Bronchial epithelial cell (primary cell): ENCODE measurements at regions not wholly inside any gene's neighbourhood (a gene's known extent, or its start where the extent isn't known, plus 50 kb on each side); places are given as distances from the start of the nearest gene placed in this dataset.
A peak's percentile ranks its signal among the peaks of the same experiment; 100 is the strongest.

ENCODE experiments used
- DNase-seq: peaks from one replicate; pipeline ENCODE4 v3.0.0-alpha.2; 2010; ENCODE audit warnings: low read depth
- FAIRE-seq: peaks from 2 replicates; lab custom pipeline; 2011; peaks lifted over from hg19 to GRCh38; lab: Jason Lieb, UNC
- H3K27me3 ChIP-seq: 2 replicates; pipeline ENCODE4 v1.5.1; 2011; ENCODE audit warnings: low read length; ENCODE audit not compliant: control insufficient read depth, insufficient read depth
- H3K36me3 ChIP-seq: 2 replicates; pipeline ENCODE4 v1.5.1; 2011; ENCODE audit warnings: low read length; ENCODE audit not compliant: control insufficient read depth, insufficient read depth
- H3K4me3 ChIP-seq: 2 replicates; pipeline ENCODE4 v1.5.1; 2011; ENCODE audit warnings: mild to moderate bottlenecking, low read depth, low read length, control low read depth
- CTCF ChIP-seq: IDR thresholded peaks from 2 replicates; pipeline ENCODE4 v1.5.1; 2011; ENCODE audit warnings: mild to moderate bottlenecking, moderate library complexity, low read length, control low read depth, inconsistent platforms; ENCODE audit not compliant: insufficient read depth, severe bottlenecking

DNA sequence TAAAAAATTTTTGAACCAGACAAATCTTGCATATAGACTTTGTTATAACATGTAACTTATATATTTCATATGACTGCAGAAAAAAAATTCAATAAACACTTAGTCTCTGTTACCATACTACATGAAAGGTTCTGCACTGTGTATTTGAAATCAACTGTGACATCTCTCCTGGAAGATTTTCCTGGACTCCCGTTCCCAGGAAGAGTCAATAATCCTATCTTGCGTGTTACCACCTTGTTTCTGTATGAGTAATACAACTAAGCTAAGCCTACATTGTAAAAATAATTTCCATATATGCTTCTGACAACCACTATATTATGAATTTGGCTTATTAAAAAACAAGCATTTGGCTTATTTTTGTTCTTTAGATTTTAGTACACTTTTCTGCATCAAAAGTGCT lies 665.6 kb upstream of the SOX9 start:
- H3K27me3 ChIP-seq, result no peaks in the 10 kb centered on the region
- no peaks in the 10 kb centered on the region for H3K36me3 ChIP-seq
- no peak overlapping the region for H3K4me3 ChIP-seq
- FAIRE-seq (no peak), DNase-seq (peak; percentile 29)
- no peak for TF ChIP-seq CTCF

- Histone ChIP-seq H3K4me3 (no peak overlapping the region), H3K27me3 (no peaks in the 10 kb centered on the region), H3K36me3 (no peaks in the 10 kb centered on the region)
- peak; percentile 98 for DNase-seq
- no peak for TF ChIP-seq CTCF
- peak; percentile 28 for FAIRE-seq
These were observed 662.5 kb upstream of the SOX9 start for GRCh38 chr17:71458322-71458721.

DNA sequence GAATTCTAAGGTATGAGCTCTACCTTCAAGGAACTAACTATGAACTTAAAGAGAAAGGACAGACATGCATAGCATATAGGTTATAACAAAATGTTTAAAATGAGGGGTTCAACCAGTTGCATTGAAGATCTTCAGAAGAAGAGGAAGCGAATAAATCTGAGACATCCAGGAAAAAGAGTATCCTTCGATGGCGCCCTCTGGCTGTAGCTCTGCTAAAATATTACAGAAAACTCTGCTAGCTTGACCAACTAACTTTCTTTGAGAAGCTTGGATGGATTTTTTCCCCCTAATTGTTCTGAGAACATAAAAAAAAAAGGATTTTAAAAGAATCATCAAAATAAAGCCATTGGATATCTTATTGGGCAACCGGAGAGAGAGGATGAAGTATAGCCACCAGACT lies 659.9 kb upstream of the SOX9 start:
- TF ChIP-seq CTCF, result peak; percentile 23
- no peak for FAIRE-seq
- DNase-seq, result peak; percentile 28
- H3K36me3 ChIP-seq, result no peaks in the 10 kb centered on the region
- no peak overlapping the region for H3K4me3 ChIP-seq
- no peaks in the 10 kb centered on the region for H3K27me3 ChIP-seq

DNA sequence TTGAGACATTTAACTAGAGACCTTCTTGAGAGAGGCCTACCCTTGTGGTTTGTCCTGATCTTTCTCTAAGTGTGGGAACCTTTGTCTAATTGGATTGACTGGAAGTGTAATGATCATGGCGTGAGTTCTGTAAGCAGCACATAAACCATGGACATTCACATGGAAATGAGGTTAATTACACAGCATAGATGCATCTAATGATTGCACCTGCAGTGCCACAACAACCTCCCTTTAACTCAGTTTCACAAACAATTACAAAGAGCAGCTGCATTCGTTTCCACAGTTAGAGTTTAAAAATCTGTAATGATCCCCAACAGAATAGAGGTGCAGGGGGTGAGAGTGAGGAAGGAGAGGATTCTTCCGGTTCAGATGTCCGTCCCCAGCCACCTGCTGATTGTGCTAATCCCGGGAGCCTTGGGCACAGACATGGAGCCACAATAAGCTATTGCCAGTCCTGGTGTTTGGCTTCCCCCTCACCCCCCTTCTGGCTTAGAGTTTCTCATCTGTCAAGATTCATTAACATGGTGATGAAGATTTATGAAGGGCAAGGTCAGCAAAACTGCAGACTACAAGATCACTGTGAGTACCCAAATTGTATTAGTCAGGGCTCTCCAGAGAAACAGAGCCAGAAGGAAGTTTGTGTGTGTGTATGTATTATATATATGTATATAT lies 659.2 kb upstream of the SOX9 start:
- no peak for TF ChIP-seq CTCF
- Histone ChIP-seq H3K27me3 (no peaks in the 10 kb centered on the region), H3K4me3 (no peak overlapping the region), H3K36me3 (no peaks in the 10 kb centered on the region)
- DNase-seq (no peak), FAIRE-seq (peak; percentile 50)

GRCh38 chr17:71464241-71464640 lies 656.6 kb upstream of the SOX9 start:
- no peaks in the 10 kb centered on the region for H3K27me3 ChIP-seq
- no peak for TF ChIP-seq CTCF
- DNase-seq (peak; percentile 41), FAIRE-seq (no peak)
- H3K4me3 ChIP-seq, result no peak overlapping the region
- H3K36me3 ChIP-seq, result no peaks in the 10 kb centered on the region

DNA sequence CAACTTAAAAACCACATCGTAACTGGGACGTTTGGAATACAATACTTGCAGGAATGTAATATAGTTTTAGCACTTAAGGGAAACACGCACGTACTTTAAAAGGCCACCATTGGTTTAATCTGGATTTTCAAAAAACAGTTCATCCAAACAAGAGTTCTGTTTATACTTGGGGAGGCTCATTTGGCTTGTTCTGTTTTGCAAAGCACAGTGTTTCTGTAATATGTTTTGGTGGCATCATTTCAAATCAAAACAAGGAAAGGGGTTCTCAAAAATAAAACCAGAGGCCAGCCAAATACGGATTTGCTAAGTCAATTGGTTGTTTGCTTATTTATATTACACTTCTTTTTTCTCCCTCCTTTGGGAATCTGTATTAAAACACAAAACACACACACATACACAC lies 656.1 kb upstream of the SOX9 start:
- no peak for DNase-seq
- no peak for TF ChIP-seq CTCF
- H3K27me3 ChIP-seq, result no peaks in the 10 kb centered on the region
- no peaks in the 10 kb centered on the region for H3K36me3 ChIP-seq
- FAIRE-seq, result no peak
- H3K4me3 ChIP-seq, result no peak overlapping the region
